ENCODE measurements at regions not wholly inside any gene's neighbourhood (a gene's known extent, or its start where the extent isn't known, plus 50 kb on each side); places are given as distances from the start of the nearest gene placed in this dataset.

GRCh38 chr7:3138997-3139396 is 95.3 kb upstream of the CARD11 start:
- TF ChIP-seq POLR2A (IDR thresholded peaks at IDR 0.05; ENCODE audit: low read depth, low read length) (no peak), TAF1 (IDR thresholded peaks at IDR 0.05; ENCODE audit: low read depth, low read length) (no peak), SPI1 (IDR thresholded peaks at IDR 0.05; ENCODE audit: low read depth, low read length) (no peak), POLR2AphosphoS5 (IDR thresholded peaks at IDR 0.05; ENCODE audit: low read depth, low read length) (no peak)
